CD4-positive, CD25-positive, alpha-beta regulatory T cell (primary cell): ENCODE measurements at regions not wholly inside any gene's neighbourhood (a gene's known extent, or its start where the extent isn't known, plus 50 kb on each side); places are given as distances from the start of the nearest gene placed in this dataset.

Experiments used
- ATAC-seq, 2 donors: fragments of 150-1000 bp; cut with Tn5 transposase; one replicate each; pipeline ENCODE4 v1.10.0; 2021; ENCODE audit warnings: low read depth in 2 of 2, moderate number of reproducible peaks in 2 of 2, moderate library complexity in 1 of 2
- DNase-seq, 3 donors: peaks; one replicate each; pipeline versions ENCODE4 v3.0.0 to v3.0.0-alpha.2; 2012 to 2022; ENCODE audit warnings: mixed read lengths in 1 of 3
- H3K27ac ChIP-seq: one replicate; pipeline ENCODE4 v1.7.0; 2013; ENCODE audit warnings: mild to moderate bottlenecking, low read length; ENCODE audit not compliant: insufficient read depth, poor library complexity, severe bottlenecking
- H3K27me3 ChIP-seq: one replicate; pipeline ENCODE4 v1.7.0; 2013; ENCODE audit warnings: low read length; ENCODE audit not compliant: control insufficient read depth, insufficient read depth
- H3K36me3 ChIP-seq: one replicate; pipeline ENCODE4 v1.7.0; 2013; ENCODE audit warnings: mild to moderate bottlenecking, low read length, moderate library complexity; ENCODE audit not compliant: control insufficient read depth, insufficient read depth
- H3K4me1 ChIP-seq: 2 replicates; pipeline ENCODE4 v1.7.0; 2013; ENCODE audit warnings: mild to moderate bottlenecking, low read length; ENCODE audit not compliant: insufficient read depth, control insufficient read depth, poor library complexity, severe bottlenecking
- H3K4me3 ChIP-seq: one replicate; pipeline ENCODE4 v1.7.0; 2013; ENCODE audit warnings: low read depth, mild to moderate bottlenecking, low read length, moderate library complexity
- H3K9me3 ChIP-seq, 2 experiments: 1 replicate in 1 of 2; 2 replicates in 1 of 2; pipeline ENCODE4 v1.7.0; 2013; ENCODE audit warnings: low read length in 2 of 2, mild to moderate bottlenecking in 1 of 2, moderate library complexity in 1 of 2; ENCODE audit not compliant: control insufficient read depth in 2 of 2
- H3K27ac Mint-ChIP-seq, 3 donors: one replicate each; pipeline ENCODE4 v1.8.0; 2020 to 2022; ENCODE audit warnings: mild to moderate bottlenecking in 3 of 3, mixed read lengths in 3 of 3, moderate library complexity in 2 of 3
- H3K27me3 Mint-ChIP-seq: one replicate; pipeline ENCODE4 v1.8.0; 2022; ENCODE audit warnings: mild to moderate bottlenecking, mixed read lengths
- H3K36me3 Mint-ChIP-seq: one replicate; pipeline ENCODE4 v1.8.0; 2020; ENCODE audit warnings: mixed read lengths
- H3K4me1 Mint-ChIP-seq, 4 donors: one replicate each; pipeline ENCODE4 v1.8.0; 2020 to 2022; ENCODE audit warnings: mixed read lengths in 4 of 4, mild to moderate bottlenecking in 1 of 4
- H3K4me3 Mint-ChIP-seq, 4 donors: one replicate each; pipeline ENCODE4 v1.8.0; 2020 to 2022; ENCODE audit warnings: mild to moderate bottlenecking in 4 of 4, mixed read lengths in 4 of 4, moderate library complexity in 3 of 4
- H3K9me3 Mint-ChIP-seq, 7 donors: one replicate each; pipeline ENCODE4 v1.8.0; 2020 to 2022; ENCODE audit warnings: mixed read lengths in 7 of 7, mild to moderate bottlenecking in 3 of 7, moderate library complexity in 2 of 7

- no peaks in the 10 kb centered on the region for H3K4me1 ChIP-seq
These were observed 113.1 kb downstream of the TTLL2 start for GRCh38 chr6:167437888-167438484.

DNA sequence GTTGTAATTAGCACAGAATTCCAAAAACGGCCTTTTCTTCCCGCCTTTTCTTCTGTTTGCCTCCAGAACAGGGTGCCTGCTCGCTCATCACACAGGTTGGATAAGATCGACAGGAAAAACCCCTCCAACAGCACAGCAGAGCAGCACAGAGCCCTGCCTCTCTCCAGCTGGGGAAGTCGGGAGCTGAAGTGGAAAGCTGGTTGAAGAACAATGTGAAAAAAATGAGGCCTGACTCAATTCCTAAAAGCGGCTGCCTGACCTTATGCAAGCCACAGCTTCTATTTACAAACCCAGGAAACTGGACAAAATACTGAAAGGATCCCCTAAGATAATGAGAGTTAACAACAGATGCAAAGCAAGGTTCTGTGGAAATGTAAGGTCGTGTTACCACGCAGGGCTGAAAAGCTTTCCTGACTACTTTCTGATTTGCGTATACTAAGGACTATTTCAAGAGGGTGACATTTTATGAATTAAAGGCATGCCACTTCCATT, 116.9 kb downstream of the TTLL2 start:
- Histone ChIP-seq H3K36me3 (no peaks in the 10 kb centered on the region), H3K4me3 (no peak overlapping the region), H3K9me3 (no peaks in the 10 kb centered on the region), H3K27me3 (no peaks in the 10 kb centered on the region), H3K27ac (no peak overlapping the region), H3K4me1 (no peaks in the 10 kb centered on the region)
- Mint-ChIP-seq H3K27me3 (no peaks in the 10 kb centered on the region), H3K27ac (no peak overlapping the region), H3K9me3 (no peaks in the 10 kb centered on the region), H3K4me3 (no peak overlapping the region), H3K4me1 (no peaks in the 10 kb centered on the region), H3K36me3 (no peaks in the 10 kb centered on the region)
- ATAC-seq: no peak
- no peak for DNase-seq

More at GRCh38 chr6:167437888-167438484, 113.1 kb downstream of the TTLL2 start:
- Mint-ChIP-seq H3K27me3 (no peaks in the 10 kb centered on the region), H3K27ac (no peak overlapping the region), H3K4me1 (no peaks in the 10 kb centered on the region), H3K36me3 (no peaks in the 10 kb centered on the region), H3K9me3 (no peaks in the 10 kb centered on the region), H3K4me3 (no peak overlapping the region)
- DNase-seq: no peak
- no peak for ATAC-seq
- H3K36me3 ChIP-seq: no peaks in the 10 kb centered on the region
- no peak overlapping the region for H3K27ac ChIP-seq
- no peak overlapping the region for H3K4me3 ChIP-seq
- H3K27me3 ChIP-seq: no peaks in the 10 kb centered on the region
- no peaks in the 10 kb centered on the region for H3K9me3 ChIP-seq

DNA sequence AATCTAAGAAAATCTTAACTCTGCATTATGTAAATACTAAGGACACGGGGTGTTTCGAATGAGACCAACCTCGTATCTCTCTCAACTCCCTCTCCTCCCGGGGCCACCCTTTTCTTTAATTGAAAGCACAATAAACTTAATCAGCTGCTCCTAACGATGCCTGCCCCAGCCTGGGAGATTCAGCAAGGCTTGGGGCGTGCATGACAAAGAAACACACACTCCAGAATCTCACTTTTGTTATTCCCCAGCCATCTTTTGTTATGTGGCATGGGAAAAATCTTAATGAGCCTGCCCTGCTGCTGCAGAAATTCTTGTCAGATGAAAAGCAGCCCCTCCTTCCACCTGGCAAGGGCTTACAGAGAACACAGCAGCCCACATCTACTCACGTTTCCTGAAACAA, 117.4 kb downstream of the TTLL2 start:
- no peak overlapping the region for H3K27ac ChIP-seq
- H3K4me3 Mint-ChIP-seq: no peak overlapping the region
- H3K27me3 ChIP-seq: no peaks in the 10 kb centered on the region
- H3K4me3 ChIP-seq: no peak overlapping the region
- H3K4me1 Mint-ChIP-seq: no peaks in the 10 kb centered on the region
- H3K27me3 Mint-ChIP-seq: no peaks in the 10 kb centered on the region
- no peak overlapping the region for H3K27ac Mint-ChIP-seq
- DNase-seq (no peak), ATAC-seq (no peak)
- no peaks in the 10 kb centered on the region for H3K9me3 Mint-ChIP-seq
- H3K9me3 ChIP-seq: no peaks in the 10 kb centered on the region
- H3K36me3 ChIP-seq: no peaks in the 10 kb centered on the region
- H3K4me1 ChIP-seq: no peaks in the 10 kb centered on the region
- no peaks in the 10 kb centered on the region for H3K36me3 Mint-ChIP-seq

- ATAC-seq (no peak), DNase-seq (no peak)
- Mint-ChIP-seq H3K9me3 (no peaks in the 10 kb centered on the region), H3K36me3 (no peaks in the 10 kb centered on the region), H3K4me1 (no peaks in the 10 kb centered on the region), H3K27me3 (no peaks in the 10 kb centered on the region), H3K4me3 (no peak overlapping the region), H3K27ac (no peak overlapping the region)
- no peaks in the 10 kb centered on the region for H3K9me3 ChIP-seq
- H3K4me3 ChIP-seq: no peak overlapping the region
- H3K27ac ChIP-seq: no peak overlapping the region
- H3K27me3 ChIP-seq: no peaks in the 10 kb centered on the region
- no peaks in the 10 kb centered on the region for H3K36me3 ChIP-seq
- H3K4me1 ChIP-seq: no peaks in the 10 kb centered on the region
These were observed 118.2 kb downstream of the TTLL2 start for GRCh38 chr6:167442796-167443680.

- H3K4me3 Mint-ChIP-seq: no peak overlapping the region
- Histone ChIP-seq H3K27me3 (no peaks in the 10 kb centered on the region), H3K9me3 (no peaks in the 10 kb centered on the region), H3K4me1 (no peaks in the 10 kb centered on the region), H3K27ac (no peak overlapping the region), H3K36me3 (no peaks in the 10 kb centered on the region), H3K4me3 (no peak overlapping the region)
- no peak overlapping the region for H3K27ac Mint-ChIP-seq
- no peaks in the 10 kb centered on the region for H3K9me3 Mint-ChIP-seq
- H3K4me1 Mint-ChIP-seq: no peaks in the 10 kb centered on the region
- no peaks in the 10 kb centered on the region for H3K36me3 Mint-ChIP-seq
- DNase-seq (no peak), ATAC-seq (no peak)
- no peaks in the 10 kb centered on the region for H3K27me3 Mint-ChIP-seq
These were observed 119.9 kb downstream of the TTLL2 start for GRCh38 chr6:167444602-167445346.

DNA sequence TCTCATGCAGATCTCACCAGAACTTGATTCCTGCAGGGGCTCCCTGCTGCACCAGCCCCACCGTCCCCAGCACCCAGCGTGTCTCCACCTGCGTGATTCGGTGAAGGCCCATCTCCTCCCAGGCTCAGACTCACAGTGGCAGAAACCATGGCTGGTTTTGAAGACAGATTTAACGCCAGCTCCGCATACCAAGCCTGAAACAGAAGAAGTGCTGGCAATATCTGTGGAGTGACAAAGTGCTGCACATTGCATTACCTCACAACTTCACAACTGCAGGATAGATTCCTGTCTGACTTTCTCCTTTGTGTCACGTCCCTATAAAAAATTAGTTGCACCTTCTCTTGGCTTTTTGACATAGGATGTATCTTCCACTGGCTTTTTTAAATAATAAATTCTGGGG, 120.7 kb downstream of the TTLL2 start:
- no peaks in the 10 kb centered on the region for H3K4me1 Mint-ChIP-seq
- H3K4me3 ChIP-seq: no peak overlapping the region
- H3K4me1 ChIP-seq: no peaks in the 10 kb centered on the region
- no peaks in the 10 kb centered on the region for H3K9me3 ChIP-seq
- H3K9me3 Mint-ChIP-seq: no peaks in the 10 kb centered on the region
- H3K27me3 ChIP-seq: no peaks in the 10 kb centered on the region
- no peaks in the 10 kb centered on the region for H3K36me3 ChIP-seq
- no peak for ATAC-seq
- H3K27me3 Mint-ChIP-seq: no peaks in the 10 kb centered on the region
- H3K27ac Mint-ChIP-seq: no peak overlapping the region
- H3K4me3 Mint-ChIP-seq: no peak overlapping the region
- H3K36me3 Mint-ChIP-seq: no peaks in the 10 kb centered on the region
- H3K27ac ChIP-seq: no peak overlapping the region
- no peak for DNase-seq

- Mint-ChIP-seq H3K9me3 (no peaks in the 10 kb centered on the region), H3K36me3 (no peaks in the 10 kb centered on the region), H3K27me3 (no peaks in the 10 kb centered on the region), H3K4me1 (no peaks in the 10 kb centered on the region), H3K4me3 (no peak overlapping the region), H3K27ac (no peak overlapping the region)
- no peaks in the 10 kb centered on the region for H3K9me3 ChIP-seq
- DNase-seq (no peak), ATAC-seq (no peak)
- H3K4me1 ChIP-seq: no peaks in the 10 kb centered on the region
- no peak overlapping the region for H3K4me3 ChIP-seq
- H3K27me3 ChIP-seq: no peaks in the 10 kb centered on the region
- no peak overlapping the region for H3K27ac ChIP-seq
- no peaks in the 10 kb centered on the region for H3K36me3 ChIP-seq
These were observed 121.2 kb downstream of the TTLL2 start for GRCh38 chr6:167446046-167446445.
